GM19239 (cell line): ENCODE measurements at regions not wholly inside any gene's neighbourhood (a gene's known extent, or its start where the extent isn't known, plus 50 kb on each side); places are given as distances from the start of the nearest gene placed in this dataset.

ENCODE experiments used
- DNase-seq: peaks from one replicate; pipeline ENCODE4 v3.0.0; 2011; ENCODE audit warnings: low spot score; ENCODE audit not compliant: insufficient read length
- FAIRE-seq: peaks from 2 replicates; lab custom pipeline; 2011; peaks lifted over from hg19 to GRCh38; lab: Jason Lieb, UNC

GRCh38 chr13:70720386-70720785 is 612.1 kb upstream of the KLHL1 start:
- no peak for DNase-seq
- no peak for FAIRE-seq

DNA sequence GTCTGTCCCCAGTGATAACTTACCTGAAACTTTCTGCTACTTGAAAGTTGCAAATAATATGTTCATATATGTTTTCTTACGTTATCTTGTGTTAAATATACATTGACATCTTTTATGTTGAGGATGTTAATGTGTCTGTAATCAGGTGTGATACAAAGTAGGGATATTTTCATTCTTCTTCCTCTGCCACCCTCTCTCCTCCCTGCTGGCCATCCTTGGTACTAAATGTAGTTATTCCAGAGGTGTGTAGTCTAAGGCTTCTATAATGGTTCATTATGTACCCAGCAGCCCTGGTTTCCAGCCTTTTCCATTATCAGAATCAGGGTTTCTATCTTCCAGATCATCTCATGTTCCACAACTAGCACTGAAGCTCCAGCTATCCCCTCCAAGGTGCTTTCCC is 606.7 kb upstream of the KLHL1 start:
- FAIRE-seq = no peak
- DNase-seq = no peak

DNA sequence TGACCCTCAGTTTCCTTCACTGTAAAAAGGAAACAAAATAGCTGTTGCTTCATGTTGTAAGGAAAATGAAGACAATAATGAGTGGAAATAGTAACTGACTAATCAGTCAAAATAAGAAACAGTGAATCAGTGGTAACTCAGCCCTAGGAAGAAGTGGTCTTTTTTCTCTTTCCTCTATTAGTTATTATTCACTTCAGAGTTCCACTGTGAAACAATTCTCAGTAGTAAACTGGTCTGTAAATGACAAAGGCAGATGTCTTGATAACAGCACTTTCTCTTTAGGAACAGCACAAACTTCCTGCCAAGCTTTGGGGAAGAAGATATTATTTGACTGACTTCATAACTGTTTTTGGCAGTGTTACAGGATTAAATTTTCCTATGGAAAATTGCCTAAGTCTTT is 600.5 kb upstream of the KLHL1 start:
- FAIRE-seq (no peak), DNase-seq (no peak)

DNA sequence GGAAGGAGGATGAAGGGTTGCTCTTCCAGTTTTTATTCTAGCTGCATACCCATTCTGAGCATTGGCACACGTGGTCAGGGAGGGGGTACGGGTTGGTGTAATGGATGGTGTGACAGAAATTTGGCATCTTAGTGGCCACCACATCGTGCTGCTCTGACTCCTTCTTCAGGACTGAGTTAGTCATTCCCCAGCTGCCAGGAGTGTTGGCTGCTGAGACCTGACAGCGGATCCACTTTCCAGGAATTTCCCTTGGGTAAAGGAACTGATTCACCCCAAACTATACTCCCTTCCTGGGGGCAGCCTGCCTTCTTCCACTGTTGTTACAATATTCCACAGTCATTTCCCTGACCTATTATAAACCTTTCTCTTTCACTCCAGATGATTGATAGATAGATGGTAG is 595.5 kb upstream of the KLHL1 start:
- DNase-seq = no peak
- no peak for FAIRE-seq

DNA sequence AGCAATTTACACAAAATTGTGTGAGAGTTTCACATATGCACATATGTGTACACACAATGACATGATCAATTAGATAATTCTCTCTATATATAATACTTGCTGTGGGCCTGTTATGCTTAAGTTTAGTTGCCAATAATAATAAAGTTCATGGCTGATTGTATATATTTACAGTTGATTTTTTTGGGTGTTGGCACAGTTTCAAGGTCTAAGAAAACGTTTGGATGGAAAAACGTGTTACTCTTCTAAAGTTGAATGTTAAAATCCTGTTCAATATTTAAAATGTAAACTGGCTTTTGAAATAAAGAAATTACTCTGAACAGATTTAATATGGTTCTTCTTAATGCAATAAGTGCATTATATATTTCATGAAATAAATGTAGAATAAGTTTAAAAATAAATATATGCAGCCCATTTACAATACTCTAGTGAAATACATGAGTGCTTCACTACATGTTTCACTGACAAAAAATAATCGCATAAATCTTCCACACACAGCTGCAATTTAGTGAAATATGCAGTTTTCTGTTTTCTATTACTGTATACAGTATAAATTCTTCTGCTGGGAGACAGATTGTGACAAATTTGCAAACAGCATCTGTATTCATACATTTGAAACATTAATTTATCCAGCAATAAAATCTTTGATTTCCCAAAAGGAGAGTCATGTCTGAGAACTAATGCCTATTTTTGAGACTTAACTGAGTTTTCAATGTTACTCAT is 586.9 kb upstream of the KLHL1 start:
- DNase-seq = no peak

GRCh38 chr13:70668983-70669382 is 560.7 kb upstream of the KLHL1 start:
- DNase-seq (no peak), FAIRE-seq (no peak)

More for the DNA sequence above, 586.9 kb upstream of the KLHL1 start:
- no peak for FAIRE-seq

GRCh38 chr13:70668293-70668692 is 560.0 kb upstream of the KLHL1 start:
- FAIRE-seq = no peak
- no peak for DNase-seq

DNA sequence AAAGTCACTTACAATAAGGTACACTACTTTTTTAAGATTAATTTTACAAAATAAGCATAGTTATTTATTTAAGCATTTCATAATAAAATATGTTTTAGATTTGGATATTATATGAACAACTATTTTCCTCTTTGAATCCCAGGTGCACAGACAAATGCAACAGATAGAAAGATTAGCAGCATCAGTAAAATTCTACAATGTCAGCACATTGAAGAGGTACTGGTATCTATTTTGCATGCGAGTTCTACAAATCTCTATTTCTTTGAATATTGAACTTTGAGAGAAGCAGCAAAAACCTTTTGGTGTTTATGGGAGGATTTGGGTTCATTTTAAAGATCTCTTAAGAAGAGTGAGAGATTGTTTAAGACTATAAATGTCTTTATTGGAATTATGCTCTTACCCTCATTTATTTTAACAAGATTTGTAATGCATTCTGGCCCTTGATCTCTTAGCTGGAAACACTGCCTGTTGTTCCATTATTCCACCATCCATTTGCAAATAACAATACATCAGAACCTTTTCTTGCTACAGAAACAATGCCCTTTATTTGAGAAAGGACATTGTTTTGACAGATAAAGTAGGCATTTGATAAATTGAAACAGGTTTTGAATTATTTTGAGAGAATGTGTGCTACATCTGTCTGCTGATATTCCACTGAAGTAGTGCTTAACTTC is 558.8 kb upstream of the KLHL1 start:
- DNase-seq = no peak

GRCh38 chr13:70662231-70662940 is 554.1 kb upstream of the KLHL1 start:
- no peak for DNase-seq
- FAIRE-seq = no peak

More for the DNA sequence above, 558.8 kb upstream of the KLHL1 start:
- FAIRE-seq = no peak

- DNase-seq = no peak
- FAIRE-seq = no peak
Observed at GRCh38 chr13:70644052-70644451, 535.8 kb upstream of the KLHL1 start.

GRCh38 chr13:70634893-70635292 is 526.6 kb upstream of the KLHL1 start:
- no peak for DNase-seq
- FAIRE-seq = no peak

DNA sequence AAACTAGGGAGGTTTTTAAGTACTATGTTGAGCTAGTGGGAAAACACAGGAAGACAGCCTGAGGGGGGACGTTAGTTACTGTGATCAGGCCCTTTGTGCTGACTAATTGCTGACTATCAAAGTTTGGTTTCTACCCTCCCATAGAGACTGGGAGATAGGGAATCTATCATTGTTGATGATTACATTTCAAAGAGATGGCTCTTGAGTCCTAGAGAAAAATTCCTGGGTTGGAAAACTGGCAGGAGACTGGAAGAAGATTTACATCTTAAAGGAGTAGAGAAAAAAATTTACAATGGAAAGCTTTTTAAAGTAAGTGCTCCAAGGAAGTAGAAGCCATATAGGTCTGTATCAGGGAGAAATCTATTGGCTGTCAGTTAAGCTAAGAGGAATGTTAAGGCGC is 522.0 kb upstream of the KLHL1 start:
- FAIRE-seq (no peak), DNase-seq (no peak)

GRCh38 chr13:70623239-70623638 is 515.0 kb upstream of the KLHL1 start:
- DNase-seq (no peak), FAIRE-seq (no peak)

- DNase-seq (no peak), FAIRE-seq (no peak)
Observed at GRCh38 chr13:70622796-70623195, 514.5 kb upstream of the KLHL1 start.

DNA sequence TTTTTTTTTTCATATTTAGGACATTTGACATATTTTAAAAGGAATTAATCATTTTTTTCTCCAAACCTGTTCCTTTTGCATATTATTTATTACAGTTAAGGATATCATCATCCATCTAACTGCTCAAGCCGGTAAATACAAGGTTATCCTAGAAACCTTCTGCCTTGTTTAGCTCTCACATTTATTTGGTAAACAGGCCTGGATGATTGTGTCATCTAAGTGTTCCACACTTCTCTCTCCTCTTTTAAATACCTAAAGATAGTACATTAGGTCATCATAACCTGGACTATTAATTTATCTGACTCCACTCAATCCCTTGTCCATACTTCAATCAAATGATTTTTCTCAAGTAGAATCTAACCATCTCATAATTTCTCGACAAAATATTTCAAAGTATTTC is 511.7 kb upstream of the KLHL1 start:
- FAIRE-seq (no peak), DNase-seq (no peak)

GRCh38 chr13:70616847-70617246 is 508.6 kb upstream of the KLHL1 start:
- DNase-seq (no peak), FAIRE-seq (no peak)

DNA sequence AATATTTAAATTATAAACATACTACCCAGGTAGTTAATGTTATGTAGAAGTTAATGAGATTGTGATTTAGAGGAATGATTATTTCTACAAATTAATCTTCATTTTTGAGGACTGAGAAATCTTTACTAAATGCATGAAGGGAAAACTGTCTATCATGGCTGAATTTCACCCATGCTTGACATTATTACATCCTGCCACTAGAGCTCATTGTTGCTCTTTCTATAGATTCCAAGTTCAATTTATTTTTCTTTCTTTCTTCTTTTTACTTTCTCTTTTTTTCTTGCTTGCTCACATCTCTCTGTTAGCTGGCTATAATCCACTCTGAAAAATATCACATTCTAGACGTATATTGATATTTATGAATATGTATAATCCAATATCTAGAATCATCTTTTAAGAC is 505.0 kb upstream of the KLHL1 start:
- FAIRE-seq (no peak), DNase-seq (no peak)

GRCh38 chr13:70612881-70613280 is 504.6 kb upstream of the KLHL1 start:
- FAIRE-seq (no peak), DNase-seq (no peak)

GRCh38 chr13:70604448-70604847 is 496.2 kb upstream of the KLHL1 start:
- FAIRE-seq = no peak
- DNase-seq = no peak

DNA sequence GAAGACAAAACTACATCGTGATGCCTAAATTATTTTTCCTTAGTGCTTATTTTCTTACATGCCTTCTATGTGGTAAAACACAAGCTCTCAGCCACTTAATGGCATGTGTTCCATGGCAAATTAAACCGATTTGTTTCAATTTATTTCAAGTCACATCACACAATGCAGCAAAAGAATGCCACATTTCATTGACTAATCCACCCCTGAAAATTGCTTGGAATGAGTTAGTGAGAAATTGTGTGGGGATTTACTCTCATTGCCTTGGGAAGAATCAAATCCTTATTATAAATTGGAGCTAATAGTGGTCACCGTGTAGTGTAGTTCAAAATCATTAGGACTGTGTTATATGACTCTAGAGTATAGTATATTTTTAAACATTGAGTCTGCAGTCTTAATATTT is 485.5 kb upstream of the KLHL1 start:
- FAIRE-seq (no peak), DNase-seq (no peak)

- DNase-seq (no peak), FAIRE-seq (no peak)
Observed at GRCh38 chr13:70585109-70585508, 476.9 kb upstream of the KLHL1 start.
